ENCODE measurements at regions not wholly inside any gene's neighbourhood (a gene's known extent, or its start where the extent isn't known, plus 50 kb on each side); places are given as distances from the start of the nearest gene placed in this dataset.

DNA sequence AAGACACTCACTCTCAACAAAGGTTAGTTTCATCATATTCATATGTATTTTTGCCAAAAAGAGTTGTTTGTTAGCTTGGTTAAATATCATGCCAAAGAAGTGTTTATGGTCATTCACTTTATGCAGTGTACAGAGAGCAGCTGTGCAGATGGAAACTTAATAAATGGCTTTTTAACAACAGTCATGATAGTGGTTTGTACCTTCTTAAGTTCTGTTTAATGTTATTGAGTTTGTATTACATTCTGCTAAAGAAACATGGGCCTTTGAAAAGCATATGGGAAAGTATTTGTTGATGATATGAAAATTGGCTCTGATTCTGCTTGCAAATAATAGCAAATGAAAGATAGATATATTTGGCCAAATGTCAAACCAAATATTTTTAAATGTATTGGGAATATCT lies 607.3 kb downstream of the NCAM2 start:
- DNase-seq: no peak

DNA sequence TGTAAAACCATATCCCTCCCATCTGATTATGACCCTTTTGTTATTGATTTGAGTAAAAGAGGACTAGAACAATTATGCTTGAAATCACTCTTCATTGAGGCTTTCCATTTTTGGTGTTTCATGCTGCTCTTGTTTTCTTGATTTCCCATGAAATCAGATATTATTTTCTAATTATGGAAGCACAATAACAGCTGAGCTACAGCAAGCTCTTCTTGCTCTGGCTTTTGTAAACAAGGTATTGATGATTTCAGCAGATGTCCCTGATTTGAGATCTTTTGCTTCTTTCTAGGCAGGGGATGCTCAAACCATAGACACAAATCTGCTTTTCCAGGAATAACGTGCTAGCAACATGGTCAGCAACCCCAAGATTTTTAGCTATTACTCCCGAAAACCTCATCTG lies 607.8 kb downstream of the NCAM2 start:
- DNase-seq: no peak

DNA sequence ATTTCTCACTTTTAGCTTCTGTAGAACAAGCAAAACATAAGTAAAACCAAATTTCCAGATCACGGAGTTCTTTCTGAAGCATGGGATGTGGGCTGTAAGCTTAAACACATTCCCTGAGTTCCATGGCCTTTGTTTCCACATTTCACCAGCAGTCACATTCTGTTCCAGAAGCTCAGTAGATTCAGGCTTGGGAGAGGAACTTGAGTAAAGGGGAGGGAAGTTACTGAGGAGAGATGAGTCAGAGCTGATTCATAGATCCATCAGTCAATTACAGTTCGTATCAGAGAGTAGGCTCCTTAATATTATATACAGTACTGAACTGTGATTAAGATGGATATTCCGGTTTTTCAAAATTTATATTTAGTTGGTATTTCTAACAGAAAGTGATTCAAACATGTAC lies 614.3 kb downstream of the NCAM2 start:
- DNase-seq: peak; percentile 11 to 60 (median 14)

DNA sequence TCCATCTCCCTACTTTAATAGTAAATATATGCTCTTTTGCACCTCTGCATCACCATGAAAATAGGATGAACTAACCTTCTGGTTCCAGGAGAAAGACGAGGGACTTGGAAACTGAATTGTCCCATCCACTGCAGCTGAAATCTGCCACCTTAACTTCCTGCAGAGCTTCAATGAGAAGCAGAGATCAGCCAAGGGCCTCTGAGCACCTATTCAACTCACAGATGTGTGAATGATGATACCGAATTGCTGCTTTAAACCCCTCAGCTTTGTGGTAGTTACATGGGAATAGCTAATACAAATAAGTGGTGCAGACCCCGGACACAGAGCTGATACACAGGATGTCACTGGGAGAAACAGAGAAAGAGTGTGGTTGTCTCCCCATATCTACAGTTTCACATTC lies 616.8 kb downstream of the NCAM2 start:
- no peak for DNase-seq

DNA sequence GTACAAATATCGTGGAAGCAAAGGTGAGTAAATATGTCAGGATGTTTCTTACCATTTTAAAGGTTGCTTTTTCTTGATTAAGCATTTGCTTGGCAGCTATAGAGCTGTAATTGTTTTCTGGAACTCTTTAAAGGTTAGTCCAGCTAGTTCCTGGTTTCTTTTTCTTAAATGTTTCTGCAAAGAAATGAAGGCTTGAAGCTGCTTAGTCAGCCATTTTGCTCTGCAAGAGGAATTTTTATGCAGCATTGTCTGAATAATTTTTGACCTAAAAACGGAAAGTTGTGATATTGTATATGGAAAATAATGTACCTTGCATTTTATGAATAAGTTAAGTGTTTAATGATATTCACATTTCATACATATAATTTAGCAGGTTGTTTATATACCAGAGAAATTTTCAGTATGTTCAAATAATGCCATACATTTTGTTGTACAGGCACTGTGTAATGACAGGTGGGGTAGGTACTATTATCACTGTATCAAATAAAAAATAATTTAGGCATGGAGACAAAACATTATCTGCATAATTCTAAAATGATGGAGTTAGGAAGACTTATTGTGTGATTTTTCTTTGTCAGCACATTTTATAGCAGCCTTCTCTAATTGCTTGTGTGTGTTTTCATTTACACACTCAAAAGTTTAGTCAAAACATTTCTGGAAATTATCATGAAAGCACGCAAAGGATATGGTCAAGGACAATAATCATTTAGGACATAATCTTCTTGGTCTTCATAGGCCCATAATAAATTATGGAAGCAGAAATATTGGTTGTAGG lies 624.4 kb downstream of the NCAM2 start:
- no peak for DNase-seq

DNA sequence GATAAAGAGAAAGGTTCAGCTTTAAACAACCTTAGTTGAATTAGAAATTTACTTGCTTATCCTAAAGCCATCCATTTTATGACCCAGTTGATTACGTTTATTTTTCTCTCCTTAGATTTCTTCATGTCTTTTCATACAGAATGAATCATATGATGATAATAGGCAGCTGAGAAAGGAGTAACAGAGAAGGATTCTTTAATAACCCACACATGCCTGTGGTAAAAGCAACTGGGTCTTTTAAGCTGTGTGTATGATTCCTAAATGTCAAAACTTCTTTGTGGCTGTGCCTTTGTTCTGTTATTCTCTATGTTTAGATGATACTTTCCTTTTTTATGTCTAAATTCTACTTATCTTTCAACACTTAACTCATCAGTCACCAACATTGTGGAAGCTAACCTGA lies 626.5 kb downstream of the NCAM2 start:
- DNase-seq: no peak

DNA sequence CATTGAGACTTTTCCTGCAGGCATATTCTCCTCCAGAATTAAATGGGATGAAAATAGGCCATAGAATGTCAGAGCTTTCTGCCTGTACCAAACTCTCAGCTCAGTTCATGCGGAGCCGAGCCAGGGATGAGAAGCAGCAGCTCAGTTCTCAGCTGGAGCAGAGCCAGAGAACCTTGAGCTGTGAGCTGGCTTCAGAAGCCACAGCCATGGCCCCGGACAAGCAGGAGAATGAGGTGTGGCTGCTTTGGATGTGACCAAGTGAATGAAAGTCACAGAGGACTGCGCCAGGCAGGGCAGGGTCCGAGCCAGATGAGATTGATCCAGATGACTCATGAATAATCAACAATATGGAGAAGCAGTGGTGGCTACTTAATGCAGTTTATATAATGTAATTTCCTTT lies 633.8 kb downstream of the NCAM2 start:
- no peak for DNase-seq

DNA sequence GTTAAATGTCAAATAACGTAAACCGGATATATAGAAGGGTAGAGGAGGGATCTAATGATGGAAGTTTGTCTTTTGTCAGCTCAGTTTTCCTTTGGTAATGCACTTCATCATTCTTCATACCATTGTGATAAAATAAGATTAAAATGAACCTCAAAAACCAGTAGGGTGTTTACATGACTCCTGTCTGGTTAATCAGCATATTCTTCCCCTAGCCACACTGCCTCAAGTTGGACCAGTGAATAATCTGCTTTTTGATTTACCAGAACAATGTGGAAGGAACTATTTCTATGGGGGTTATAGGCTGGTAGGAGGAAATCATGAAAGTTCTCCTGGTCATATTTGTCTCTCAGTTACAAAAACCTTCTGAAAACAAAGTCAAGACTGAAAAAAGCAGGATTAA lies 634.7 kb downstream of the NCAM2 start:
- DNase-seq: no peak

DNA sequence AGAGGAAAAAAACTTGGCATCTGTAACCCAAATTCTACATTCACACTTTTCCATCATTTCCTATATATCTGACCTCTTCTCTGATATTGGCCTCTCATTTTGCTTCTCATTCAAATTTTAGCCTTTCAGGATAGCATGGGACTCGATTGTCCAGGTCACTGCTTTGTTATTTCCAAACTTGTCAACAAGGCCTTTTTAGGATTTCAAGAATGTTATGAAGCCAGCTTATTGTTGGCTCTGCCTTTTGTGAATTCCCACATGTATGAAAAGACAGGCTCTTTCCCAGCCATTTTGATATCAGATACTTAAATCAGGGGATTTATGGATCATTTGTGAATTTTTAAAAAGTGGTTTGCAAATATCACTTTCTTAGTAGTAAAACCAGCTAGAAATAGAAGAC lies 663.5 kb downstream of the NCAM2 start:
- DNase-seq: no peak

DNA sequence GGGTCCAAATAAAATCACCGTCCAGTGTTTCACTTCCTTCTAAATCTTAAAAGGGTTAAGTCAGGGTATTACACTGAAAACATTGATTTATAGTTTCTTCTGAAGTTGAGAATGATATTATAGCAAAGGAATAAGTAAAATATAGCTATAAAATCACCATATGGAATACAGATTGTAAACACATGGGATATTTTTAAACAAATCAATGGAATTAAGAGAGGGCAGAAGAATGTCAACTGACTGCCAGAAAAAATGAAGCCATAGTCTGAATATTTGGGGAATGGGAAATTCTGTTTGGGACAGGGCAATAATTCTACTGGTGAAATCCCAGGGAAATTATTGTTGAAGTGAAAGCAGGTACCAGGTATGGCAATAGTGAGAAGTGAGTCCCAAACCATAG lies 664.6 kb downstream of the NCAM2 start:
- DNase-seq: no peak

DNA sequence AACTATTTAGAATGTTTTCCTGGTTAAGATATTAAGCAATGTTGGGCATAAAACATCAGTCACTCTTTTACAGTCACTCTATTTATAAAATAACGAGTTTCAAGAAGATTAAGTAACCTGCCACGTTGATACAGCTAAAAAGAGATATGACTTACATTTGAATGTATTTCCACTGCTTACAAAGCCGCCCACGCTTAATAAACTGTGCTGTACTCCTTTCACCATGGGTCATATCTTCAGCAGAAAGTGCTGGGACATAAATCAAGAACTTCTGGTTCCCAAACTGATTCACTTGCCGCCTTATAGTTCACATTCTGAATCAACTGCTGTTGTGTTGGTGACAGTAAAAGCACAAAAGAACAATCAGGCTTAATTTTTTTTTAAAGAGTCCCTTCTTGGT lies 666.7 kb downstream of the NCAM2 start:
- DNase-seq: no peak

DNA sequence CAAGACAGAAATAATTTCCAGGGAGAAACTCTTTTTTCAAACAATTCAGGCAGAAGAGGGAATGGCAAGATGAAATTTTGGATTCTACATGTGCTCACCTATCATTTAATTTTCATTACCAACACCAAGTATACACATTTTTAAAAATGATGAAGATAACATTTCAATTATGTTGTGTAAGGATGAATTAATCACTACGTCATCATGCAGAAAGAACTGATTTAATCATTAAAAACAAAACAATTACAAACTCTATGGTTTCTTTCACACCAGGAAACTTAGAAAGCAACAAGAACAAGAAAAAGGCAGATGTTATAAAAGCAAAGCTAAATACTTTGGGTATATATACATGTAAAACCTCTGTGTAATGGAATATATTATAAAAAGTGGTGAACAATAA lies 668.5 kb downstream of the NCAM2 start:
- DNase-seq: no peak

DNA sequence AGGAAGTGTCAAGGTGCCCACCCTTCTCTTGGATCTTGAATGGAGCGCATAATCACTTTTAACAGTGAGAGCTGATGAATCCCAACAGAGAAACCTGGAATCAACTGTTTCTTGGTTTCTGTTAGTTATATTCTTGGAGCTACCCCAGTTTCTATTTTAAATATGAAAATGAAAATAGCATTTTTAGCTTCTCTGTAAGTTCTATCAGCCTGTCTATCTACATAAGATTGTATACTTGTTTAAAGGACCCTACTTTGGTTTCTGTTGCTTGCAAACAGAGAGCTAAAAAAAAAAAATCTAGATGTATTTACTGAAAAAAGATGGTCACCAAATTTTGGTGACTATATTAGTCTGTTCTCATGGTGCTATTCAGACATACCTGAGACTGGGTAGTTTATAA lies 670.0 kb downstream of the NCAM2 start:
- DNase-seq: no peak

DNA sequence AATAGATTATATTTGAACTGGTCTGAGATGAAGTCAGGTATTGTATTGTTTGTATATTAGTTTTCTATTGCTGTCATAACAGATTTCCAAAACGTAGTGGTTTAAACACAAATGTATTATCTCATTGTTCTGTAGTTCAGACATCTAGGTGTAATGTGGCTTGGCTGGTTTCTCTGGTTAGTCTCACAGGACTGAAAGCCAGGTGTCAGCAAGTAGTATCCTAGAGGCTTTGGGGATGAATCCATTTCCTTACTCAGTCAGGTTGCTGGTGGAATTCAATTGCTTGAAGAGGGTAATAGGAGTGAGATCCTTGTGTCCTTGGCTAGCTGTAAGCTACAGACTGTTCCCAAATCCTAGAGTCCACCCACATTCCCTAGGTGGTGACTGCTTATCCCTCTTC lies 675.8 kb downstream of the NCAM2 start:
- no peak for DNase-seq

DNA sequence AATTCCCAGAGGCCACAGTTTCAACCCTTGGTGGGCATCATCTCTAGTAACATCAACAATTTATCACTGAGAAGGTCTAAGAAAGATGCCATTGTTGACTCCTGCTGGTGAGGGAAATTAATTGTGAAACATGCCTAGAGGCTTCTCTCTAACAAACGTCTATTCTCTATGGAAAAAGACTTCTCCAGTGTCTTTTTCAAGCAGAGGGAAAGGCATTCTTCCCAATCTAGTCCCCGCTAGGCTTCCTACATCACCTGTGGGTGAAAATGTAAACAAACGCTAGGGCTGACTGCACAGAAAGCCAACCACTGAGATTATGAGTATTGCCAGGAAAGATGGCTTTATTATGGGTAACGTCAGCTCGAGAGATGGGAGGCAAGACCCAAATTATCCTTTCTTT lies 677.4 kb downstream of the NCAM2 start:
- DNase-seq: no peak

DNA sequence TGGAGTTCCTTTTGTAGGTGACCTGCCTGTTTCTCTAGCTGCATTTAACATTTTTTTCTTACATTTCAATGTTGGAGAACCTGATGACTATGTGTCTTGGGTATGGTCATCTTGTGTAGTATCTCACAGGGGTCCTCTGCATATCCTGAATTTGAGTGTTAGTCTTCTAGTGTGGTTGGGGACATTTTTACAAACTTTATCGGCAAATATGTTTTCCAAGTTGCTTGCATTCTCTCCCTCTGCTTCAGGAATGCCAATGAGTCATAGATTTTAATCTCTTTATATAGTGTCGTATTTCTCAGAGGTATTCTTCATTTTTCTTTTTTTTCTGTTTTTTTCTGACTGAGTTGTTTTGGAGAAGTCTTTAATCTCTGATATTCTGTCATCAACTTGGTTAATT lies 684.0 kb downstream of the NCAM2 start:
- DNase-seq: no peak

DNA sequence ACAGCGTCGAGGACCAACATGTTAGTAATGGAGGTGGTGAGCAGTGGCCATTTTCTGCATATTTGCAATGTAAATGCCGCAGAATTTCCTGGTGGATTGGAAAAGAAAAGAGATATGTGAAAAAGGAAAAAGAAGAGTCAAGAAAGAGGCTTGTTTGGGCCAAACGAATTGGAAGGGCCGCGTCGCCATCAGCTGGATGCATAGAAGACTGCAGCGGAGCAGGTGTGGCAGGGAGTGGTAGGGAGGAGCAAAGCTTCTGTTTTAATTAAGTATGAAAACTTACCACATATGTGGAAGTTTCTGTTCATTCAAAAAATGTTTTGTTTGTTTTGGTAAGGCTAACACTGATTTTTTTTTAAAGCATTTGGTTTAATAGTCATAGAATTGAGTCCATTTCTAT lies 690.7 kb downstream of the NCAM2 start:
- no peak for DNase-seq

DNA sequence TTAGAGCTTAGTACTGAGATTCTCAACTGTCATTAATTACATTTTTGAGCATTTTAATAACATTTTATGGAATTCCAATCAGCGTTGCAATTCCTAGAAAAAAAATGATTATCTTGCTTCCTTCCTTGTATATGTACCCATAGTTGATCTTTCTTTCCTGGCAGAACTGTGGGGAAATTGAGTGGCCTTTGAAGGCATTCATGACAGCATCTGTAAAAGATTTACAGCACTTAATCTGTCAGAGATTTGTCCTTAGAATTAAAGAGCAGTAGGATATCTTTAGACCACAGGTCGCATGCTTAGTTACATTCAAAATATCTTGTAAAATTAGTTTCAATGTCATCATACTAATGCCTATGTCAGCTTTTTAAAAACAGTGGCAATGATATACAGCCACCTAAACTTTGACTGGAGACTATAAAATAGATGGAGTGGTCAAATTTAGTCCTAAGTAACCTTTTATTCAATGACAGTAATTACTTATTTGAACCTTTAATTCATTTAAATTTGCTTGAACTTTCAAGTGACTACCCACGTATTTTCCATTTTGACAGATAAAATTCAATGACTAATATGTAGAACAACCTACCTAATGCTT lies 692.0 kb downstream of the NCAM2 start:
- DNase-seq: no peak

DNA sequence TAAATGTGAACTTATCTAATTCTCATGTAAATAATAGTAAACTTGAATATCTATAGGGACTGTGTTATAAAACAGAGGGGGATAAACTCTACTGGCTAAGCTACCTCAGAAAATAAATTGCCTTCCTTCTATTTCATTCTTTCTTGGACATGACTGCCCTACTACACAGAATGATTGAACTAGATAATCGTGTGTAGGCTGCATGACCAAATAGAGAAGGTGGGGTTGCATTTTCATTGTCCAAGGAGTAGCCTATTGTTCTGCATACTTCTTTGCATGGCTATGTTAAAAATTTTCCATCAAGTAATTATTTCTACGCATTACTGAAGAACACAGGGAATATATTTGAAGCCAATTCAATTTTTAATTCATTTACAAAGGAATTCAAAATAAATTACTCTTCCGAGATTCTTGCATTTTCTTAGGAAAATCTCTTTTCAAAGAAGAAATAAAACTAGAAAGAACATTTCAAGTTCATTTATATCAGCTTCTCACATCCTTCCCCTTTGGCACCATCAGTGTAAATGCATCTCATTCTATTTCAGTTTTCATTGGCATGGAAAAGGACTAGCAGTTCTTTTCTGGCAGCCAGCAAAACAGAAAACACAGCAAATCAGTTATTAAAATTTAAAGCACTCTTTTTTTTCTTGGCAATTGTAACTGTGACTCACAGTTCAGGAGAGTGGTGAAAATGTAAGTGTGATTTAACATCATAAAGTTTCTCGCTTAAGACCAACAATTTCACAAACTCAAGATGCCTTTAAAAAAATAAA lies 714.7 kb downstream of the NCAM2 start:
- no peak for DNase-seq

DNA sequence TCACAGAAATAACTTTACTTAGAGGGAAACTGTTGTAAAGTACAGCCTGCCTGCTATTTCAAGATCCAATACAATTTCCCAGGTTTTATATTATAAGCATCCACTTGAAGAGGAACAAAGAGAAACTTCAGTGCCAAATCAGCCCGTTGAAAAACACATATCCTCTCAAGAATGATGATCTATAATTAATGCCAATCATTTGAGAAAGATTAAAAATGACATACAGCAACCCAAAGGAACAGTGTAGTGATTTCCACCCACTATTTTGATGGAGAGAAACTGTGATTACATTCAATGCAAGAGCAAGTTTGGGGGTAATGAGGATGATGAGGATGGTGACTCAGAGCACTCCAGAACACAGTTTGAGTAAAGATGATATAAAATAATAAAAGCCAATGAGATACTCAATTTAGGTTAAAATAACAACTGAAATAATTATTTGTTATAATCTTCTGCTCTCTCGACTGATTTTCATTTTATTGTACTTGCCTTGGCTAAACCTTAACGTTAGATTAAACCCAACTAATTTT lies 715.5 kb downstream of the NCAM2 start:
- DNase-seq: no peak

DNA sequence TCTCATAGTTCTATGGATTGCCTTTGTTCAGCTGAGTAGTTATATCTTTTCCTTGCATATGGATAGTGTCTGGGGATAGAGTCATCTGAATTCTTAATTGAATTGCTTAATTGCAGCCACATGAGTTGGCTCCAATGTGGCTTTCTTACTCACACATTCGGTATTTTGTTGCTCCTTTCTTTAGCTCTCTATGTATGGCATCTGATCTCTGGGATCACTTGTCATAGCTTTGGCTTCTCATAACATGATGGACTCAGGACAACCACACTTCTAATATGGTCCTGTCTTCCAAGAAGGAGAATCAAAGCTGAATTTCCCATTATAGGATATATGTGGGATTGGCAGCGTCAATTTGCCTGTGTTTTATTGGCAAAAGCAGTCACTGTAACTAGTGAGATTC lies 716.2 kb downstream of the NCAM2 start:
- DNase-seq: no peak

DNA sequence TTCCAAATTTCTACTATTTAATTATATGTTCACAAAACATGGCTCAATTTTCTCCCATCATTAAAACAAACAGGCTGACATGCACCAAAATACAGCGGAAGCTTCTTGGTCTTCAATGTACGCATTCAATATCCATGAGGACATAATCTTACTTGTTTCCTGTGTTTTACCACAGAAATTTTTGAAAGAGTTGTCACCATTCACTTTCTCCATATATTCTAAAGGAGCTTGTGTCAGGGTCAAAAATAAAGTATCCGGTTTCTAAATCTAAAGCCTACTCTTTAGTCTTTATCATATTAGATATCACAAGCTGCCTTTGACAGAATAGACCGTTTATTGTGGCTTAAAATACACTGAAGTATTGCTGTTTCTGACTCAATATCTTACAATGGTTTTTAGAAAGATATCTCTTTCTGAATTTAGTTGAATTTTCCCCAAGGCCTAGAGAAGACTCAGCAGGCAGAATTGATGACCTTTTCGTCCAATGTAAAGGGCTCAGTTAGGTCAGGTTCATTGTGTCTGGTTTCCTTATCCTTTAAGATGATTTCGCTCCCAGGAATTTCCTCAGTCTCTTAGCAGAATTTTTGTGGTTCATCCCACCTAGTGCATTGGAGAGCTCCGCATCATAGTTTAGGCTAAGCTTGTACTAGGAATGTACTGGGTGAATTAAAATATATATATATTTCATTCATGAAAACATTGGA lies 717.2 kb downstream of the NCAM2 start:
- no peak for DNase-seq

DNA sequence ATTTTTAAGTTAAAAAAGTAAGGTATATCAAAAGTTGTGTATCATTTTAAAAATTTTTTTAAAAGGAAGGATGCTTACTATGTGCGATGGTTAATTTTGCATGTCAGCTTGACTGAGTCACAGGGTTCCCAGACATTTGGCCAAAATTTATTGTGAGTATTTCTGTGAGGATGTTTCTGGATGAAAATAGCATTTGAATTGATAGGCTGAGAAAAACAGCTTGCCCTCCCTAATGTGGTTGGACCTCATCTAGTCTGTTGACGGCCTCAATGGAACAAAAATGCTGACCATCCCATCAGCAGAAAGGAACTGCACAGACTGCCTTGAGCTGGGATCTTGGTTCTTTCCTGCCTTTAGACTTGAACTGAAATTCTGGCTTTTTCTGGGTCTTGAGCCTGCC lies 724.5 kb downstream of the NCAM2 start:
- no peak for DNase-seq
